Neural cell (in vitro differentiated cells): ENCODE measurements at regions not wholly inside any gene's neighbourhood (a gene's known extent, or its start where the extent isn't known, plus 50 kb on each side); places are given as distances from the start of the nearest gene placed in this dataset.
A peak's percentile ranks its signal among the peaks of the same experiment; 100 is the strongest.

Experiments
- EZH2 ChIP-seq: fragments of 200-600, 300-800 bp; shearing (Covaris generic), sonication (generic); IDR thresholded peaks from 2 replicates; pipeline ENCODE4 v1.6.1; 2014; ENCODE audit warnings: antibody characterized with exemption, low read length, borderline replicate concordance, mild to moderate bottlenecking; ENCODE audit not compliant: insufficient read depth, poor library complexity, severe bottlenecking
- TF ChIP-seq, protein P1 (sequence below): fragments of 450-650 bp; IDR thresholded peaks from 2 replicates; pipeline ENCODE4 v1.5.1; 2014; ENCODE audit warnings: antibody characterized with exemption, mild to moderate bottlenecking, moderate library complexity; ENCODE audit not compliant: poor library complexity, severe bottlenecking

DNA sequence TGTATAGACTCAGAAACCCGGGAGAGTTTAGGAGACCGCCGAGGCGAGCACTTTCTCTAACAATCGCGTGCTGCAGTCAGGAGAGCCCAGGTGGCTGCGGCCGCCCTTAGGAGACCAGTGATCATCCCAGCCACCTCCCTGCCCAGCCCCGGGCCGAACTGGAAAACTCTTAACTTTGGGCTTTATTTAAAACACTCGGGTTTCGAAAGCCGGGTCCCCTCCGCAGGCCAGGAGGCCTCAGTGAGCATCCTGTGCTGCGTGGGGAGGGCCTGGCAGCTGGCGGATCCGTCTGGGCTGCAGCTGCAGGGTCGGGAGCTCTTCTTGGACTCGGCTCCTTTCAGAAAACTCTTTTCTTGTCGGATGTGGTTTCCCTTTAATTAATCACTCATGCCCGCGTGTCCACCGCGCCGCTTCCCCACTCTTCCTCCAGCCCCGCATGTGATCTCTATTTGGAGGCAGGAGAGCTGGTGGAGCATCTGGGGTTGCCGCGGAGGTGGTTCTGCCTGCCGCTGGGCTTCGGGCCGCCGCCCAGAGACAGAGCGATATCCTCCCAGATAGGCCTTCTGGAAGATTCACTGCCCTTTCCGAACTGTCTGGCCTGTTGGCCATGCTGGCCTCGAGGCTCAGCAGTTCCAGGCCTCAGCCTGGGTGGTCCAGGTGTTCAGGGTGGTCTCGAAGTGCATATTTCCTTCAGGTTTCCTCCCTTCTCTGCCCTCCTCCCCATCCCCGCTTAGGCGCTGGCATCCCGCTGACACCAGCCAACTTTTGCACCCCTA, 59.5 kb downstream of the TMEM174 start:
- TF ChIP-seq, protein P1, sequence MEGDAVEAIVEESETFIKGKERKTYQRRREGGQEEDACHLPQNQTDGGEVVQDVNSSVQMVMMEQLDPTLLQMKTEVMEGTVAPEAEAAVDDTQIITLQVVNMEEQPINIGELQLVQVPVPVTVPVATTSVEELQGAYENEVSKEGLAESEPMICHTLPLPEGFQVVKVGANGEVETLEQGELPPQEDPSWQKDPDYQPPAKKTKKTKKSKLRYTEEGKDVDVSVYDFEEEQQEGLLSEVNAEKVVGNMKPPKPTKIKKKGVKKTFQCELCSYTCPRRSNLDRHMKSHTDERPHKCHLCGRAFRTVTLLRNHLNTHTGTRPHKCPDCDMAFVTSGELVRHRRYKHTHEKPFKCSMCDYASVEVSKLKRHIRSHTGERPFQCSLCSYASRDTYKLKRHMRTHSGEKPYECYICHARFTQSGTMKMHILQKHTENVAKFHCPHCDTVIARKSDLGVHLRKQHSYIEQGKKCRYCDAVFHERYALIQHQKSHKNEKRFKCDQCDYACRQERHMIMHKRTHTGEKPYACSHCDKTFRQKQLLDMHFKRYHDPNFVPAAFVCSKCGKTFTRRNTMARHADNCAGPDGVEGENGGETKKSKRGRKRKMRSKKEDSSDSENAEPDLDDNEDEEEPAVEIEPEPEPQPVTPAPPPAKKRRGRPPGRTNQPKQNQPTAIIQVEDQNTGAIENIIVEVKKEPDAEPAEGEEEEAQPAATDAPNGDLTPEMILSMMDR, result no peak
- TF ChIP-seq EZH2, result peak; percentile 94
